ENCODE measurements at regions not wholly inside any gene's neighbourhood (a gene's known extent, or its start where the extent isn't known, plus 50 kb on each side); places are given as distances from the start of the nearest gene placed in this dataset.

DNA sequence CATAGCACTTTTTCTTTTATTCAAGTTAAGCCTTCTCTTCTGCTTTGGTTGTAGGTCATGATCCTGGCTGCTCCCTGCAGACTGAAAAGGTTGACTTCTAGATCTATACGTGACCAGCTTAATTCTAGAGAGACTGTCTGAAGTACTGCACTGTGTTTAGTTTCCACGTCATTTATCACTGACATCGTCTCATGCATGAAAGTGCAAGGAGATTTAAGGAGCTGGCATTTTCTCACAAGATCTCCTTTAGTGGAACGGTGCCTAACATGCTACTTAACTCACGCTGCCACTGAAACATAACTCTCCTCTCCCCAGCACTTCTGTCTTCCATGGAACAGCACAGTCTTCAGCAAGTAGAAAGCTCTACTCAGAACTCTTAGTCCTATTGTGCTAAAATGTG lies 583.0 kb upstream of the KLHL29 start:
- TF ChIP-seq, protein P1, sequence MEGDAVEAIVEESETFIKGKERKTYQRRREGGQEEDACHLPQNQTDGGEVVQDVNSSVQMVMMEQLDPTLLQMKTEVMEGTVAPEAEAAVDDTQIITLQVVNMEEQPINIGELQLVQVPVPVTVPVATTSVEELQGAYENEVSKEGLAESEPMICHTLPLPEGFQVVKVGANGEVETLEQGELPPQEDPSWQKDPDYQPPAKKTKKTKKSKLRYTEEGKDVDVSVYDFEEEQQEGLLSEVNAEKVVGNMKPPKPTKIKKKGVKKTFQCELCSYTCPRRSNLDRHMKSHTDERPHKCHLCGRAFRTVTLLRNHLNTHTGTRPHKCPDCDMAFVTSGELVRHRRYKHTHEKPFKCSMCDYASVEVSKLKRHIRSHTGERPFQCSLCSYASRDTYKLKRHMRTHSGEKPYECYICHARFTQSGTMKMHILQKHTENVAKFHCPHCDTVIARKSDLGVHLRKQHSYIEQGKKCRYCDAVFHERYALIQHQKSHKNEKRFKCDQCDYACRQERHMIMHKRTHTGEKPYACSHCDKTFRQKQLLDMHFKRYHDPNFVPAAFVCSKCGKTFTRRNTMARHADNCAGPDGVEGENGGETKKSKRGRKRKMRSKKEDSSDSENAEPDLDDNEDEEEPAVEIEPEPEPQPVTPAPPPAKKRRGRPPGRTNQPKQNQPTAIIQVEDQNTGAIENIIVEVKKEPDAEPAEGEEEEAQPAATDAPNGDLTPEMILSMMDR (IDR thresholded peaks at IDR 0.05 in 4 of 5, conservative IDR thresholded peaks at IDR 0.05 in 1 of 5) = no peak
- TF ChIP-seq POLR2A (IDR thresholded peaks at IDR 0.05) = no peak

All from gastrocnemius medialis (tissue), 4 donors.